Liver (tissue), 3 donors: ENCODE measurements at regions not wholly inside any gene's neighbourhood (a gene's known extent, or its start where the extent isn't known, plus 50 kb on each side); places are given as distances from the start of the nearest gene placed in this dataset.

Source experiments
- ATF3 ChIP-seq: IDR thresholded peaks from 2 replicates; pipeline ENCODE4 v1.6.1; 2016; ENCODE audit warnings: antibody characterized with exemption
- CTCF ChIP-seq: fragments of 150-350 bp; IDR thresholded peaks from 2 replicates; pipeline ENCODE4 v1.5.1; 2017; ENCODE audit warnings: improper control_type of control experiment, low read depth, low read length; ENCODE audit not compliant: missing input control
- GABPA ChIP-seq, 2 donors: IDR thresholded peaks in 1 of 2; conservative IDR thresholded peaks in 1 of 2; 2 replicates each; pipeline ENCODE4 v1.6.1; 2016; ENCODE audit warnings: antibody characterized with exemption in 2 of 2, mild to moderate bottlenecking in 1 of 2, moderate library complexity in 1 of 2
- HNF4A ChIP-seq, 2 donors: conservative IDR thresholded peaks; 2 replicates each; pipeline ENCODE4 v1.6.1; 2016; ENCODE audit warnings: antibody characterized with exemption in 2 of 2, mild to moderate bottlenecking in 2 of 2
- MAX ChIP-seq: IDR thresholded peaks from 2 replicates; pipeline ENCODE4 v1.6.1; 2016; ENCODE audit warnings: antibody characterized with exemption
- RAD21 ChIP-seq, 2 donors: IDR thresholded peaks; 2 replicates each; pipeline ENCODE4 v1.6.1; 2016; ENCODE audit warnings: antibody characterized with exemption in 2 of 2, mild to moderate bottlenecking in 2 of 2
- REST ChIP-seq: IDR thresholded peaks from 2 replicates; pipeline ENCODE4 v1.6.1; 2016; ENCODE audit warnings: antibody characterized with exemption, mild to moderate bottlenecking
- SP1 ChIP-seq: IDR thresholded peaks from 2 replicates; pipeline ENCODE4 v1.6.1; 2018; ENCODE audit warnings: antibody characterized with exemption, mild to moderate bottlenecking
- TAF1 ChIP-seq: conservative IDR thresholded peaks from 2 replicates; pipeline ENCODE4 v1.6.1; 2016; ENCODE audit warnings: antibody characterized with exemption, mild to moderate bottlenecking
- YY1 ChIP-seq: IDR thresholded peaks from 2 replicates; pipeline ENCODE4 v1.6.1; 2016; ENCODE audit warnings: antibody characterized with exemption, mild to moderate bottlenecking
- ZBTB33 ChIP-seq: IDR thresholded peaks from 2 replicates; pipeline ENCODE4 v1.6.1; 2016; ENCODE audit warnings: antibody characterized with exemption
- donor health status: healthy.
- donor health status: healthy.

- TF ChIP-seq CTCF (no peak), HNF4A (conservative IDR thresholded peaks at IDR 0.05) (no peak), SP1 (no peak), ATF3 (no peak), REST (no peak), MAX (no peak), TAF1 (no peak), YY1 (no peak), RAD21 (IDR thresholded peaks at IDR 0.05) (no peak), ZBTB33 (no peak), GABPA (IDR thresholded peaks at IDR 0.05 in 1 of 2, conservative IDR thresholded peaks at IDR 0.05 in 1 of 2) (no peak)
Observed at GRCh38 chr16:73448970-73449369, 401.0 kb upstream of the ZFHX3 start.
